GM12878 (cell line): ENCODE measurements at regions not wholly inside any gene's neighbourhood (a gene's known extent, or its start where the extent isn't known, plus 50 kb on each side); places are given as distances from the start of the nearest gene placed in this dataset.

Experiments used
- ATF3 ChIP-seq: IDR thresholded peaks from 2 replicates; pipeline ENCODE4 v1.6.1; 2011; ENCODE audit warnings: low read depth, mild to moderate bottlenecking, low read length, moderate library complexity, borderline replicate concordance; ENCODE audit errors: extremely low read depth
- ATF7 ChIP-seq: fragments of 450-650 bp; IDR thresholded peaks from 2 replicates; pipeline ENCODE4 v1.6.1; 2016; ENCODE audit warnings: low read depth, mild to moderate bottlenecking
- CEBPZ ChIP-seq: fragments of 150-350 bp; IDR thresholded peaks from 2 replicates; pipeline ENCODE4 v1.6.1; 2016; ENCODE audit warnings: low read depth, low read length
- CHD2 ChIP-seq: IDR thresholded peaks from 2 replicates; pipeline ENCODE4 v1.6.1; 2011; ENCODE audit warnings: low read depth, low read length, improper control_type of control experiment, borderline replicate concordance
- CREM ChIP-seq: IDR thresholded peaks from 2 replicates; pipeline ENCODE4 v1.6.1; 2014; ENCODE audit warnings: antibody characterized with exemption, low read depth
- IKZF1 ChIP-seq: fragments of 450-650 bp; conservative IDR thresholded peaks from 2 replicates; pipeline ENCODE4 v1.6.1; 2017; ENCODE audit warnings: antibody characterized with exemption, mild to moderate bottlenecking
- IRF3 ChIP-seq: fragments of 450-650 bp; IDR thresholded peaks from 2 replicates; pipeline ENCODE4 v1.6.1; 2014; ENCODE audit warnings: mild to moderate bottlenecking
- MEF2B ChIP-seq: fragments of 450-650 bp; IDR thresholded peaks from 2 replicates; pipeline ENCODE4 v1.6.1; 2018; ENCODE audit warnings: mild to moderate bottlenecking, moderate library complexity; ENCODE audit not compliant: partially characterized antibody, poor library complexity, severe bottlenecking
- NFIC ChIP-seq: IDR thresholded peaks from 2 replicates; pipeline ENCODE4 v1.6.1; 2012; ENCODE audit warnings: low read depth, mild to moderate bottlenecking, inconsistent platforms, low read length, moderate library complexity
- POLR2A ChIP-seq: IDR thresholded peaks from 2 replicates; pipeline ENCODE4 v1.6.1; 2011; ENCODE audit warnings: low read depth, mild to moderate bottlenecking, low read length
- POLR2AphosphoS5 ChIP-seq: IDR thresholded peaks from 2 replicates; pipeline ENCODE4 v1.6.1; 2011; ENCODE audit warnings: mild to moderate bottlenecking, low read length, inconsistent platforms
- RCOR1 ChIP-seq: conservative IDR thresholded peaks from 2 replicates; pipeline ENCODE4 v1.6.1; 2012; ENCODE audit warnings: low read depth, low read length, improper control_type of control experiment
- TARDBP ChIP-seq: IDR thresholded peaks from 2 replicates; pipeline ENCODE4 v1.6.1; 2016; ENCODE audit warnings: borderline replicate concordance
- USF2 ChIP-seq: IDR thresholded peaks from 2 replicates; pipeline ENCODE4 v1.6.1; 2011; ENCODE audit warnings: low read depth, low read length, improper control_type of control experiment, borderline replicate concordance
- ZBTB4 ChIP-seq: fragments of 450-650 bp; formaldehyde crosslinking; IDR thresholded peaks from 2 replicates; pipeline ENCODE4 v1.4.0; 2022; ENCODE audit warnings: mild to moderate bottlenecking, moderate library complexity
- ZBTB40 ChIP-seq: fragments of 450-650 bp; IDR thresholded peaks from 2 replicates; pipeline ENCODE4 v1.6.1; 2016; ENCODE audit warnings: mild to moderate bottlenecking, moderate library complexity, borderline replicate concordance
- ZNF274 ChIP-seq: IDR thresholded peaks from one replicate; pipeline ENCODE4 v1.8.0; 2011; ENCODE audit not compliant: insufficient read length, insufficient read depth
- ZZZ3 ChIP-seq: IDR thresholded peaks from 2 replicates; pipeline ENCODE4 v1.6.1; 2011; ENCODE audit warnings: low read depth; ENCODE audit not compliant: control insufficient read depth, insufficient read length

GRCh38 chr13:44868397-44868796 lies 120.9 kb downstream of the NUFIP1 start (continued):
- TF ChIP-seq IRF3: no peak
- no peak for TF ChIP-seq ZBTB40
- TF ChIP-seq ZZZ3: no peak
- TF ChIP-seq ATF3: no peak
- TF ChIP-seq MEF2B: peak; percentile 29
- TF ChIP-seq ZBTB4 (CRISPR knock-in tag): no peak
- no peak for TF ChIP-seq RCOR1
- TF ChIP-seq IKZF1: 0 out of 2 replicates have a peak, but pooled peaks have one; percentile 25
- TF ChIP-seq ATF7: peak; percentile 47
- no peak for TF ChIP-seq CHD2
- no peak for TF ChIP-seq POLR2A
- TF ChIP-seq CREM: peak; percentile 46; the same call in 1 of the 2 replicates
- no peak for TF ChIP-seq USF2
- TF ChIP-seq NFIC: peak; percentile 79
- TF ChIP-seq CEBPZ: no peak
- TF ChIP-seq TARDBP: no peak
- TF ChIP-seq ZNF274: no peak
- no peak for TF ChIP-seq POLR2AphosphoS5
